VCaP (cell line): ENCODE measurements at regions not wholly inside any gene's neighbourhood (a gene's known extent, or its start where the extent isn't known, plus 50 kb on each side); places are given as distances from the start of the nearest gene placed in this dataset.

Experiments used
- H3K27ac ChIP-seq: fragments of 450-650 bp; 2 replicates; pipeline ENCODE4 v1.5.1; 2017
- TF ChIP-seq, protein P1 (sequence below): fragments of 450-650 bp; conservative IDR thresholded peaks from 2 replicates; pipeline ENCODE4 v1.5.1; 2017; ENCODE audit warnings: mild to moderate bottlenecking, moderate library complexity

DNA sequence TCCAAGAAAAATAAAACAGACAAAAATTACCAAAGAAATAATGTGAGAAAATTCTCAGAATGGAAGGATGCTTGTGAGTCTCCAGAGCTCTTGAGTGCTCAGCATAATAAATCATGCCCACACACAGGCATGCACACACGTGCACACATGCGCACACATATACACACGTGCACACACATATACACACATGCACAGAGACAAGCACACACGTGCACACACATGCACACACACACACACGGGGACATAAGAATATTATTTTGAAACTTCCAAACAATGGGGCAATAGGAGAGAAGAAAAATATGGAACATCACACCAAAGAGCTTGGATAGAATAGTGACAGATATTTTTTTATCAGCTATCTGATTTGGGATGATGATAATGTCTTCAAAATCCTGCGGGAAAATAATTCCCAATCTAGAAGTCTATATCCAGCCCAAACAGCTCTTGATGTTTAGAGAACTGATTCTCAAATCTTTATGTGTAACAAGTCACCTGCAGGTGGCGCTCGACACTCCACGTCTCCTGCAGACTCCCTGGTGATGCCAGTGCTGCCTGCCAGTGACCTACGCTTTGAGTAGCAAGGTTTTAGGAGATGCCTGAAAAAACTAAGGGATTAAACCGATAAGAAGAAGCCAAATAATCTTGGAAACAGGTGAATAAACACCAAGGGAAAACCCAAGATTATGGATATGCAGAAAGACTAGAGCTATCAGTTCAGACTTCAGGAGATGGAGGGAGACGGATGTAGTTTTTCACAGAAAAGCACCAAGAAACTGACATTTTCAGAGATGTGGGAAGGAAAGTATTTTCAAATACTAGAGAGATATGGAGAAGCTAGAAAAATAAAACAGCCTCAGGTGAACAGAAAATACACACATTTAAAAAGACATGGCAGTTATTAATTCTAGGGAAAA is 743.6 kb downstream of the ETS1 start:
- TF ChIP-seq, protein P1, sequence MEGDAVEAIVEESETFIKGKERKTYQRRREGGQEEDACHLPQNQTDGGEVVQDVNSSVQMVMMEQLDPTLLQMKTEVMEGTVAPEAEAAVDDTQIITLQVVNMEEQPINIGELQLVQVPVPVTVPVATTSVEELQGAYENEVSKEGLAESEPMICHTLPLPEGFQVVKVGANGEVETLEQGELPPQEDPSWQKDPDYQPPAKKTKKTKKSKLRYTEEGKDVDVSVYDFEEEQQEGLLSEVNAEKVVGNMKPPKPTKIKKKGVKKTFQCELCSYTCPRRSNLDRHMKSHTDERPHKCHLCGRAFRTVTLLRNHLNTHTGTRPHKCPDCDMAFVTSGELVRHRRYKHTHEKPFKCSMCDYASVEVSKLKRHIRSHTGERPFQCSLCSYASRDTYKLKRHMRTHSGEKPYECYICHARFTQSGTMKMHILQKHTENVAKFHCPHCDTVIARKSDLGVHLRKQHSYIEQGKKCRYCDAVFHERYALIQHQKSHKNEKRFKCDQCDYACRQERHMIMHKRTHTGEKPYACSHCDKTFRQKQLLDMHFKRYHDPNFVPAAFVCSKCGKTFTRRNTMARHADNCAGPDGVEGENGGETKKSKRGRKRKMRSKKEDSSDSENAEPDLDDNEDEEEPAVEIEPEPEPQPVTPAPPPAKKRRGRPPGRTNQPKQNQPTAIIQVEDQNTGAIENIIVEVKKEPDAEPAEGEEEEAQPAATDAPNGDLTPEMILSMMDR = peak; percentile 96
- H3K27ac ChIP-seq = no peak overlapping the region

GRCh38 chr11:127825183-127825582 is 762.2 kb downstream of the ETS1 start:
- TF ChIP-seq, protein P1 = no peak
- no peak overlapping the region for H3K27ac ChIP-seq

DNA sequence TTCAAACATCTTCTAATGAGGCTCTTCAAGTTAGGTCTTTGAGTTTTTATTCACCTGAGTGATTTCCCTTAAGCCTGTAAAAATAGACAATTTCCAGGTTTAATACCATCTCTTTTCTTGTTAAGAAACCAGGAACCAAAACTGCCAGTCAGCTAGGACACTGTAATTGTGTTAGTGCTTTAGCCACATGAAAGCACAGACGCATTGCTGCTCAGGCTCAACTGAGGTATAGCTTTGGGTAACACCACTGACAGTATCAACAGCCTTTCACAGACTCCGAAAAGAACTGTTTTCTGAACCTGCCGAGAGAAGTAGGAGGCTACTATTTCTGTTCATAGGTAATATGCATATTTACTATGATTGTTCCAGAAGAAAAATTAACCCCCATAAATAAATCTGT is 768.7 kb downstream of the ETS1 start:
- H3K27ac ChIP-seq = no peak overlapping the region
- TF ChIP-seq, protein P1 = no peak

- TF ChIP-seq, protein P1 = no peak
- no peak overlapping the region for H3K27ac ChIP-seq
Measured at GRCh38 chr11:127816962-127817361, 770.4 kb downstream of the ETS1 start.

GRCh38 chr11:127815331-127815730 is 772.0 kb downstream of the ETS1 start:
- no peak overlapping the region for H3K27ac ChIP-seq
- TF ChIP-seq, protein P1 = no peak

DNA sequence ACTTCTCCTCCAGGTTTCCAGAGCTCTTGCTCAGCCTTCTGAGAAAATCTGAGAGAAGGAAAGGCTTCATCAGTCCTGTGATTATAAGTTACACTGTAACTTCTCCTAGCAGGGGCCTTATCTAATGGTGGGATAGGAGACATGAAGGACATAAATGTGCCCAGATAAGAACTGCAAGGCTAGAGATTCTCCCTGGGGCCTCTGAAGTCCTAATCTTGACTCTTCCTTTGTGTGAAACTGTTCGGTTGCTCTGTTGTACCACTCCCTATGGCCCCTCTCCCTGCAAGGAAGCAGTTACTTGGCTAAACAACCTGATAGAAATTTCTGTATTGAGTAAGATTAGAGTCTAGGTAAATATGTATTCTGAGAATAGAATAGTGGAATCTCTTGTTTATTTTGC is 780.9 kb downstream of the ETS1 start:
- TF ChIP-seq, protein P1 = no peak
- peak overlapping the region; percentile 87 for H3K27ac ChIP-seq

DNA sequence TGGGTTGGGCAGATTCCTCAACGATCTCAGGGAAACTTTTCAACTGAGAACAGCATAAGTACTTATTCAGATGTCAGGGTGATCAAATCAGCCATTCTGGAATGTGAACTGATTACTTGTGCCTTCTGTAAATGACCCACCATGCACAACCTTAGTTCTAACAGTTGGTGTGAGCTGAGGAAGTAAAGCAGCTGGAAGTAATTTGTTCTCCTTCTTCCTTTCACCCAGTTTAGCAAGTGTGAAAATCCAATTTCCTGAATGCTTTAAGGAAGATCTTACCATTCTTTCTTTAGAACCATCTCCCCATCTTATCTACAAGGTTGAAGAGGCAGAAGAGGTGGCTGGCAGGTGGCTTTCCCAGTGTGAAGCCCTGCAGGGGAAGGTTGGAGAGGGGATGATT is 781.6 kb downstream of the ETS1 start:
- H3K27ac ChIP-seq = peak overlapping the region; percentile 87
- TF ChIP-seq, protein P1 = no peak
